Liver (tissue), 3 donors: ENCODE measurements at regions not wholly inside any gene's neighbourhood (a gene's known extent, or its start where the extent isn't known, plus 50 kb on each side); places are given as distances from the start of the nearest gene placed in this dataset.

ENCODE experiments used
- EGR1 ChIP-seq, 2 donors: IDR thresholded peaks; 2 replicates each; pipeline ENCODE4 v1.6.1; 2016 to 2018; ENCODE audit warnings: antibody characterized with exemption in 2 of 2, low read depth in 2 of 2
- FOXA1 ChIP-seq: IDR thresholded peaks from 2 replicates; pipeline ENCODE4 v1.6.1; 2016; ENCODE audit warnings: antibody characterized with exemption
- GABPA ChIP-seq, 2 donors: IDR thresholded peaks in 1 of 2; conservative IDR thresholded peaks in 1 of 2; 2 replicates each; pipeline ENCODE4 v1.6.1; 2016; ENCODE audit warnings: antibody characterized with exemption in 2 of 2, mild to moderate bottlenecking in 1 of 2, moderate library complexity in 1 of 2
- HNF4A ChIP-seq, 2 donors: conservative IDR thresholded peaks; 2 replicates each; pipeline ENCODE4 v1.6.1; 2016; ENCODE audit warnings: antibody characterized with exemption in 2 of 2, mild to moderate bottlenecking in 2 of 2
- JUND ChIP-seq, 2 donors: IDR thresholded peaks; 2 replicates each; pipeline ENCODE4 v1.6.1; 2016; ENCODE audit warnings: antibody characterized with exemption in 2 of 2
- SP1 ChIP-seq: IDR thresholded peaks from 2 replicates; pipeline ENCODE4 v1.6.1; 2018; ENCODE audit warnings: antibody characterized with exemption, mild to moderate bottlenecking
- TAF1 ChIP-seq: conservative IDR thresholded peaks from 2 replicates; pipeline ENCODE4 v1.6.1; 2016; ENCODE audit warnings: antibody characterized with exemption, mild to moderate bottlenecking
- YY1 ChIP-seq: IDR thresholded peaks from 2 replicates; pipeline ENCODE4 v1.6.1; 2016; ENCODE audit warnings: antibody characterized with exemption, mild to moderate bottlenecking
- TF ChIP-seq, protein P1 (sequence below): IDR thresholded peaks from 2 replicates; pipeline ENCODE4 v1.6.1; 2016; ENCODE audit warnings: antibody characterized with exemption, mild to moderate bottlenecking
- TF ChIP-seq, protein P2 (sequence below): fragments of 150-350 bp; IDR thresholded peaks from 2 replicates; pipeline ENCODE4 v1.5.1; 2017; ENCODE audit warnings: improper control_type of control experiment, low read depth, low read length; ENCODE audit not compliant: missing input control
- TF ChIP-seq, protein P3 (sequence below): IDR thresholded peaks from 2 replicates; pipeline ENCODE4 v1.6.1; 2016; ENCODE audit warnings: antibody characterized with exemption
- TF ChIP-seq, protein P4 (sequence below): IDR thresholded peaks from 2 replicates; pipeline ENCODE4 v1.6.1; 2016; ENCODE audit warnings: antibody characterized with exemption
- TF ChIP-seq, protein P5 (sequence below): IDR thresholded peaks from 2 replicates; pipeline ENCODE4 v1.6.1; 2016; ENCODE audit warnings: antibody characterized with exemption
- donor health status: healthy.
- donor health status: healthy.

DNA sequence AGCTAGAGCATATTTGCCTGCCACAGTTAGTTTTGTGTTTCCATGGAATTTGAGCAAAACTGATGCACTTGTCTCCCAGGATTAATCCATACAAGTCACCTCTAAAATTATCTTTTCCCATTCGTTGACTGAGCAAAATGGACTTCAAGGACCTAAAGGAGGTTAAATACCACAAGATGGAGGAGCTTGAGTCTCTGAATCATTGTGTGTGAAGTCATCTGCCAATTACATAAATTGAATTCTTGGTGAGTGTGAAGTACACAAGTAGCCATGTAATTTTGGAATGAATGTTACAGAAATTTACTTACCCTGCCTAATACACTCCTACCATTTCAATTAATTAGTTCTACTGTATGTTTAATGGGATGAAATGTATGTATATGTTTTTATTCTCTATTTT lies 501.7 kb upstream of the POT1 start:
- TF ChIP-seq, protein P1, sequence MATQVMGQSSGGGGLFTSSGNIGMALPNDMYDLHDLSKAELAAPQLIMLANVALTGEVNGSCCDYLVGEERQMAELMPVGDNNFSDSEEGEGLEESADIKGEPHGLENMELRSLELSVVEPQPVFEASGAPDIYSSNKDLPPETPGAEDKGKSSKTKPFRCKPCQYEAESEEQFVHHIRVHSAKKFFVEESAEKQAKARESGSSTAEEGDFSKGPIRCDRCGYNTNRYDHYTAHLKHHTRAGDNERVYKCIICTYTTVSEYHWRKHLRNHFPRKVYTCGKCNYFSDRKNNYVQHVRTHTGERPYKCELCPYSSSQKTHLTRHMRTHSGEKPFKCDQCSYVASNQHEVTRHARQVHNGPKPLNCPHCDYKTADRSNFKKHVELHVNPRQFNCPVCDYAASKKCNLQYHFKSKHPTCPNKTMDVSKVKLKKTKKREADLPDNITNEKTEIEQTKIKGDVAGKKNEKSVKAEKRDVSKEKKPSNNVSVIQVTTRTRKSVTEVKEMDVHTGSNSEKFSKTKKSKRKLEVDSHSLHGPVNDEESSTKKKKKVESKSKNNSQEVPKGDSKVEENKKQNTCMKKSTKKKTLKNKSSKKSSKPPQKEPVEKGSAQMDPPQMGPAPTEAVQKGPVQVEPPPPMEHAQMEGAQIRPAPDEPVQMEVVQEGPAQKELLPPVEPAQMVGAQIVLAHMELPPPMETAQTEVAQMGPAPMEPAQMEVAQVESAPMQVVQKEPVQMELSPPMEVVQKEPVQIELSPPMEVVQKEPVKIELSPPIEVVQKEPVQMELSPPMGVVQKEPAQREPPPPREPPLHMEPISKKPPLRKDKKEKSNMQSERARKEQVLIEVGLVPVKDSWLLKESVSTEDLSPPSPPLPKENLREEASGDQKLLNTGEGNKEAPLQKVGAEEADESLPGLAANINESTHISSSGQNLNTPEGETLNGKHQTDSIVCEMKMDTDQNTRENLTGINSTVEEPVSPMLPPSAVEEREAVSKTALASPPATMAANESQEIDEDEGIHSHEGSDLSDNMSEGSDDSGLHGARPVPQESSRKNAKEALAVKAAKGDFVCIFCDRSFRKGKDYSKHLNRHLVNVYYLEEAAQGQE = no peak
- TF ChIP-seq, protein P2, sequence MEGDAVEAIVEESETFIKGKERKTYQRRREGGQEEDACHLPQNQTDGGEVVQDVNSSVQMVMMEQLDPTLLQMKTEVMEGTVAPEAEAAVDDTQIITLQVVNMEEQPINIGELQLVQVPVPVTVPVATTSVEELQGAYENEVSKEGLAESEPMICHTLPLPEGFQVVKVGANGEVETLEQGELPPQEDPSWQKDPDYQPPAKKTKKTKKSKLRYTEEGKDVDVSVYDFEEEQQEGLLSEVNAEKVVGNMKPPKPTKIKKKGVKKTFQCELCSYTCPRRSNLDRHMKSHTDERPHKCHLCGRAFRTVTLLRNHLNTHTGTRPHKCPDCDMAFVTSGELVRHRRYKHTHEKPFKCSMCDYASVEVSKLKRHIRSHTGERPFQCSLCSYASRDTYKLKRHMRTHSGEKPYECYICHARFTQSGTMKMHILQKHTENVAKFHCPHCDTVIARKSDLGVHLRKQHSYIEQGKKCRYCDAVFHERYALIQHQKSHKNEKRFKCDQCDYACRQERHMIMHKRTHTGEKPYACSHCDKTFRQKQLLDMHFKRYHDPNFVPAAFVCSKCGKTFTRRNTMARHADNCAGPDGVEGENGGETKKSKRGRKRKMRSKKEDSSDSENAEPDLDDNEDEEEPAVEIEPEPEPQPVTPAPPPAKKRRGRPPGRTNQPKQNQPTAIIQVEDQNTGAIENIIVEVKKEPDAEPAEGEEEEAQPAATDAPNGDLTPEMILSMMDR = no peak
- TF ChIP-seq TAF1 (no peak), HNF4A (conservative IDR thresholded peaks at IDR 0.05) (no peak), FOXA1 (no peak), GABPA (IDR thresholded peaks at IDR 0.05 in 1 of 2, conservative IDR thresholded peaks at IDR 0.05 in 1 of 2) (no peak), SP1 (no peak), YY1 (no peak), EGR1 (IDR thresholded peaks at IDR 0.05; ENCODE audit: low read depth in 2 of 2) (no peak), JUND (IDR thresholded peaks at IDR 0.05) (no peak)
- TF ChIP-seq, protein P3, sequence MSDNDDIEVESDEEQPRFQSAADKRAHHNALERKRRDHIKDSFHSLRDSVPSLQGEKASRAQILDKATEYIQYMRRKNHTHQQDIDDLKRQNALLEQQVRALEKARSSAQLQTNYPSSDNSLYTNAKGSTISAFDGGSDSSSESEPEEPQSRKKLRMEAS = no peak
- TF ChIP-seq, protein P4, sequence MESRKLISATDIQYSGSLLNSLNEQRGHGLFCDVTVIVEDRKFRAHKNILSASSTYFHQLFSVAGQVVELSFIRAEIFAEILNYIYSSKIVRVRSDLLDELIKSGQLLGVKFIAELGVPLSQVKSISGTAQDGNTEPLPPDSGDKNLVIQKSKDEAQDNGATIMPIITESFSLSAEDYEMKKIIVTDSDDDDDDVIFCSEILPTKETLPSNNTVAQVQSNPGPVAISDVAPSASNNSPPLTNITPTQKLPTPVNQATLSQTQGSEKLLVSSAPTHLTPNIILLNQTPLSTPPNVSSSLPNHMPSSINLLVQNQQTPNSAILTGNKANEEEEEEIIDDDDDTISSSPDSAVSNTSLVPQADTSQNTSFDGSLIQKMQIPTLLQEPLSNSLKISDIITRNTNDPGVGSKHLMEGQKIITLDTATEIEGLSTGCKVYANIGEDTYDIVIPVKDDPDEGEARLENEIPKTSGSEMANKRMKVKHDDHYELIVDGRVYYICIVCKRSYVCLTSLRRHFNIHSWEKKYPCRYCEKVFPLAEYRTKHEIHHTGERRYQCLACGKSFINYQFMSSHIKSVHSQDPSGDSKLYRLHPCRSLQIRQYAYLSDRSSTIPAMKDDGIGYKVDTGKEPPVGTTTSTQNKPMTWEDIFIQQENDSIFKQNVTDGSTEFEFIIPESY = no peak
- TF ChIP-seq, protein P5, sequence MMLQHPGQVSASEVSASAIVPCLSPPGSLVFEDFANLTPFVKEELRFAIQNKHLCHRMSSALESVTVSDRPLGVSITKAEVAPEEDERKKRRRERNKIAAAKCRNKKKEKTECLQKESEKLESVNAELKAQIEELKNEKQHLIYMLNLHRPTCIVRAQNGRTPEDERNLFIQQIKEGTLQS = no peak
